Lung (tissue), 11 donors: ENCODE measurements at regions not wholly inside any gene's neighbourhood (a gene's known extent, or its start where the extent isn't known, plus 50 kb on each side); places are given as distances from the start of the nearest gene placed in this dataset.
"Not testable (repeated sequence)": the region's sequence is repeated elsewhere in the genome, so short reads cannot be mapped to it uniquely, and the experiment has no call there.

ENCODE experiments used
- ATAC-seq: fragments of 200-7000 bp; cut with Tn5 transposase; one replicate; pipeline ENCODE4 v1.9.1; 2020; ENCODE audit warnings: moderate number of reproducible peaks; ENCODE audit not compliant: insufficient read depth, low FRiP score
- DNase-seq, 3 donors: peaks; one replicate each; pipeline ENCODE4 v3.0.0-alpha.2; 2013 to 2017
- H3K27ac ChIP-seq, 2 donors: one replicate each; pipeline ENCODE4 v1.5.1; 2013; ENCODE audit warnings: mild to moderate bottlenecking in 2 of 2, moderate library complexity in 2 of 2, control low read depth in 1 of 2, inconsistent platforms in 1 of 2, low read depth in 1 of 2, low read length in 1 of 2
- H3K27me3 ChIP-seq, 3 donors: one replicate each; pipeline ENCODE4 v1.5.1; 2013; ENCODE audit warnings: low read length in 2 of 3; ENCODE audit not compliant: control insufficient read depth in 3 of 3, insufficient read depth in 3 of 3
- H3K36me3 ChIP-seq, 4 donors: one replicate each; pipeline ENCODE4 v1.5.1; 2013; ENCODE audit warnings: low read length in 4 of 4, mild to moderate bottlenecking in 1 of 4, moderate library complexity in 1 of 4; ENCODE audit not compliant: control insufficient read depth in 4 of 4, insufficient read depth in 4 of 4
- H3K4me1 ChIP-seq, 5 donors: one replicate each; pipeline ENCODE4 v1.5.1; 2013; ENCODE audit warnings: low read length in 5 of 5, mild to moderate bottlenecking in 2 of 5, moderate library complexity in 1 of 5; ENCODE audit not compliant: control insufficient read depth in 5 of 5, insufficient read depth in 5 of 5
- H3K4me3 ChIP-seq: one replicate; pipeline ENCODE4 v1.5.1; 2013; ENCODE audit warnings: mild to moderate bottlenecking, control low read depth, moderate library complexity
- H3K9ac ChIP-seq, 2 donors: one replicate each; pipeline ENCODE4 v1.5.1; 2013; ENCODE audit warnings: low read length in 2 of 2, control low read depth in 1 of 2; ENCODE audit not compliant: insufficient read depth in 1 of 2
- H3K9me3 ChIP-seq, 4 donors: one replicate each; pipeline ENCODE4 v1.5.1; 2013; ENCODE audit warnings: low read length in 3 of 4, mild to moderate bottlenecking in 1 of 4, moderate library complexity in 1 of 4; ENCODE audit not compliant: control insufficient read depth in 4 of 4, insufficient read depth in 3 of 4
- WGBS, 2 donors: extraction: QIAGEN DNeasy Blood & Tissue Kit; methylation state at CpG; one replicate each; pipeline ENCODE4 v1.1.7; 2013; 5-methylcytosine and 5-hydroxymethylcytosine counted together
- TF ChIP-seq, protein P1 (sequence below): IDR thresholded peaks from 2 replicates; pipeline ENCODE4 v1.5.1; 2012; ENCODE audit warnings: mild to moderate bottlenecking; ENCODE audit errors: control extremely low read depth, extremely low read depth
- donor health status: control.
- donor health status: control.
- donor health status: Bipolar disorder and iron deficiency.
- donor health status: healthy.
- donor health status: DM: yes; HTN: yes; CAD: no.

DNA sequence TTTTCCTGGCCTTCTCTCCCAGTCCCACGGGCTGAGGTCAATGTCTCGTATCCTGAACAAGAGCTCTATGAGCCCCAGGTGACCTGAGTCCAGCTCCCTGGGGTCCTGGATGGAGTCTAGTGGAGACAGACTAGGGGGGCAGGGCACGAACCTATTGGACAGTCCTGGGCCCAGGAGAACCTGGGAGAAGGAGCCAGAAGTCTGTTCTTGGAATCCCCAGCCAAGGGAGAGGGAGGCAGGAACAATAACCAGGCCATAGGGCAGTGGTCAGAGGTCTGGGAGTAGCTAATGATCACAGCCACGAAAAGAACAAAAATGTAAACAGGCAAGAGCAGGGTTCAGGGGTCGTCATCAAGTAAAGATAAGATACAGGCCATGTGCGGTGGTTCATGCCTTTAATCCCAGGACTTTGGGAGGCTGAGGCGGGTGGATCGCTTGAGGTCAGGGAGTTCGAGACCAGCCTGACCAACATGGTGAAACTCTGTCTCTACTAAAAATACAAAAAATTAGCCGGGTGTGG, 60.8 kb downstream of the COPRS start:
- ATAC-seq (no peak), DNase-seq (no peak)
- Histone ChIP-seq H3K27ac (no peak overlapping the region), H3K27me3 (no peaks in the 10 kb centered on the region), H3K9ac (no peak overlapping the region), H3K4me3 (no peak overlapping the region), H3K4me1 (peaks cover 0 to 2% (median 0%) of the 10 kb centered on the region in 5 donors), H3K9me3 (no peaks in the 10 kb centered on the region), H3K36me3 (no peaks in the 10 kb centered on the region)
- 73 to 79% methylated on average over 10 of the region's 10 CpGs for WGBS, 2 donors
- TF ChIP-seq, protein P1, sequence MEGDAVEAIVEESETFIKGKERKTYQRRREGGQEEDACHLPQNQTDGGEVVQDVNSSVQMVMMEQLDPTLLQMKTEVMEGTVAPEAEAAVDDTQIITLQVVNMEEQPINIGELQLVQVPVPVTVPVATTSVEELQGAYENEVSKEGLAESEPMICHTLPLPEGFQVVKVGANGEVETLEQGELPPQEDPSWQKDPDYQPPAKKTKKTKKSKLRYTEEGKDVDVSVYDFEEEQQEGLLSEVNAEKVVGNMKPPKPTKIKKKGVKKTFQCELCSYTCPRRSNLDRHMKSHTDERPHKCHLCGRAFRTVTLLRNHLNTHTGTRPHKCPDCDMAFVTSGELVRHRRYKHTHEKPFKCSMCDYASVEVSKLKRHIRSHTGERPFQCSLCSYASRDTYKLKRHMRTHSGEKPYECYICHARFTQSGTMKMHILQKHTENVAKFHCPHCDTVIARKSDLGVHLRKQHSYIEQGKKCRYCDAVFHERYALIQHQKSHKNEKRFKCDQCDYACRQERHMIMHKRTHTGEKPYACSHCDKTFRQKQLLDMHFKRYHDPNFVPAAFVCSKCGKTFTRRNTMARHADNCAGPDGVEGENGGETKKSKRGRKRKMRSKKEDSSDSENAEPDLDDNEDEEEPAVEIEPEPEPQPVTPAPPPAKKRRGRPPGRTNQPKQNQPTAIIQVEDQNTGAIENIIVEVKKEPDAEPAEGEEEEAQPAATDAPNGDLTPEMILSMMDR: no peak

DNA sequence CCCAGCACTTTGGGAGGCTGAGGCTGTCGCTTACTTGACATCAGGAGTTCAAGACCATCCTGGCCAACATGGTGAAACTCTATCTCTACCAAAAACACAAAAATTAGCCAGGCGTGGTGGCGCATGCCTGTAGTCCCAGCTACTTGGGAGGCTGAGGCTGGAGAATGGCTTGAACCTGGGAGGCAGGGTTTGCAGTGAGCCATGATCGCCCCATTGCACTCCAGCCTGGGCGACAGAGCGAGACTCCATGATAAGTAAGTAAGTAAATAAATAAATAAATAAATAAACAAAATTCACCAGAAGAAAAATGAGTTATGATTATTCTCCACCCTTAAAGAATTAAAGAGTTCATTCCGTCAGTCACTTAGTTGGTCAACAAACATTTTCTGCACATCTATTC, 63.1 kb downstream of the COPRS start:
- H3K4me1 ChIP-seq, H3K36me3 ChIP-seq, H3K27ac ChIP-seq, H3K9ac ChIP-seq, H3K4me3 ChIP-seq, H3K27me3 ChIP-seq, DNase-seq, H3K9me3 ChIP-seq, ATAC-seq: not testable (repeated sequence)
- 96 to 97% methylated on average over 7 of the region's 7 CpGs for WGBS, 2 donors

DNA sequence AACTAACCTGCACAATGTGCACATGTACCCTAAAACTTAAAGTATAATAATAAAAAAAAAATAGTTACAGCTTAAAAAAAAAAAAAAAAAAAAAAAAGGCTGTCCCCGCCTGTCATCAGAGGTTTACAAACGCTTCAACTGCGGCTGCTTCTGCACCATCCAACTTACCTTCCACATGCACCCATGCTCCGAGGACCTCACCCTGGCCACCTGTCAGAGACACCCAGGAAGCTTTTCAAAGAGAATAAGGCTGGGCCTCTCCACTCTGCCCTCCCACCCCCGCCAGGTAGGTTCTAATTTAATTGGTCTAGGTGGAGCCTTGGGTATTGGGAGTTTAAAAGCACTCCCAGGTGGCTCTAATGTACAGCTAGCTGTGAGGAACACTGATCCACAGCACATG, 64.9 kb downstream of the COPRS start:
- Histone ChIP-seq H3K27ac (no peak overlapping the region), H3K9me3 (no peaks in the 10 kb centered on the region), H3K36me3 (no peaks in the 10 kb centered on the region), H3K4me1 (no peaks in the 10 kb centered on the region), H3K9ac (no peak overlapping the region), H3K27me3 (no peaks in the 10 kb centered on the region), H3K4me3 (no peak overlapping the region)
- DNase-seq (no peak), ATAC-seq (no peak)
- 97% methylated on average over 5 of the region's 5 CpGs for WGBS, 2 donors
- TF ChIP-seq, protein P1: no peak

DNA sequence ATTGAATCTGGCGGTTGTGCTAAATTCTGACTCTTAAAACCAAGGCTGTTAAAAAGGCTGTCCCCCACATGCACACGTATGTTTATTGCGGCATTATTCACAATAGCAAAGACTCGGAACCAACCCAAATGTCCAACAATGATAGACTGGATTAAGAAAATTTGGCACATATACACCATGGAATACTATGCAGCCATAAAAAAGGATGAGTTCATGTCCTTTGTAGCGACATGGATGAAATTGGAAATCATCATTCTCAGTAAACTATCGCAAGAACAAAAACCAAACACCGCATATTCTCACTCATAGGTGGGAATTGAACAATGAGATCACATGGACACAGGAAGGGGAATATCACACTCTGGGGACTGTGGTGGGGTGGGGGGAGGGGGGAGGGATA, 65.4 kb downstream of the COPRS start:
- not testable (repeated sequence) for H3K27me3 ChIP-seq, ATAC-seq, H3K9me3 ChIP-seq, H3K27ac ChIP-seq, DNase-seq, H3K4me3 ChIP-seq, H3K9ac ChIP-seq, H3K36me3 ChIP-seq, H3K4me1 ChIP-seq
- WGBS, 2 donors: 90 to 91% methylated on average over 7 of the region's 7 CpGs
